Fibroblast of skin of abdomen (primary cell): ENCODE measurements at regions not wholly inside any gene's neighbourhood (a gene's known extent, or its start where the extent isn't known, plus 50 kb on each side); places are given as distances from the start of the nearest gene placed in this dataset.

Experiments used
- DNase-seq: peaks from one replicate; pipeline ENCODE4 v3.0.0-alpha.2; 2013

- DNase-seq: no peak
Observed at GRCh38 chr20:39123185-39123557, 161.0 kb downstream of the DHX35 start.

- peak; percentile 25 for DNase-seq
Observed at GRCh38 chr20:39117491-39117890, 155.3 kb downstream of the DHX35 start.

DNA sequence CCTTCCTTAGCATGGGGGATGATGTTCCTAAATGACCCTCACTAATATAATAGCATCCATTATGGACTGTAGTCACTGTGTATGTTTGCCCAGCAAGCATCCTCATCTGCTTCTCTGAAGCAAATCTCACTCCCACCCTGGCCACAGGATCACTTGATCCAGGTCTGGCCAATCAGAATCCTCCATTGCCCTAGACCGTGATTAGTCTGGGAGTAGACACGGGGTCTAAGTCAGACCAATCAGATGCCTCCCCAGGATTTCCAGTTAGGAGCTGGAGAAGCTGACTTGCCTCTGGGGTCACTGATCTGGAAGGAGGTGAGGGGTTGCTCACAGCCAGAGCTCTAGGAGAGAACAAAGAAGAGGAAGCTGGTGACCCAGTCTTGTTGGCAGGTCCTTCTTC, 153.9 kb downstream of the DHX35 start:
- DNase-seq: no peak

DNA sequence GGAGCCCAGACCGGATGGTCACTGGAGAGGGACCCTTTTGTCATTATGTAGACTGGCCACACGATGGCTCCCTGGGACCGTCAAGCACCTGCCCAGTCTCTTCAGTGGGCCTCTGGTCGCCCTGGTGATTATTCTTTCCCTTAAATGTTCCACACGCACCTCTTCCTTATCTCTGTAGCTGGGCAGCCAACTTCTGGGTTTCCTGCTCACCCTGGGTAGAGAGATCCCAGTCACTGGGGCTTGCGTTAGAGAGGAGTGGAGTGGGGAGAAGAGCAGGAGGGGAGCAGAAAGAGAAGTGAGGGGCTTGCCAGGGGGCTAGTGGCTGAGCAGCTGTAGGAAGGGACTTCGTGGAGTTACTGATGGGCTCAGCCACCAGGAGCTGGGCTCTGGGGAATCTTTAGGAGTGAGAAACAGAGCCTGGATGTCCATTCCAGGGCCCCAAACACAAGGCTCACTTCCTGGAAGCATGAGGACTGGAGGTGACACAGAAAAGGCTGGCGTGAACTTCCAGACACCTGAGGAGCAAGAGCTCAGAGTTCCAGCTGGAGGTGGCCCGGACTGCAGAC, 150.1 kb downstream of the DHX35 start:
- peak; percentile 28 for DNase-seq

GRCh38 chr20:39111359-39112177, 149.4 kb downstream of the DHX35 start:
- DNase-seq: no peak

GRCh38 chr20:39110819-39111136, 148.6 kb downstream of the DHX35 start:
- no peak for DNase-seq

DNA sequence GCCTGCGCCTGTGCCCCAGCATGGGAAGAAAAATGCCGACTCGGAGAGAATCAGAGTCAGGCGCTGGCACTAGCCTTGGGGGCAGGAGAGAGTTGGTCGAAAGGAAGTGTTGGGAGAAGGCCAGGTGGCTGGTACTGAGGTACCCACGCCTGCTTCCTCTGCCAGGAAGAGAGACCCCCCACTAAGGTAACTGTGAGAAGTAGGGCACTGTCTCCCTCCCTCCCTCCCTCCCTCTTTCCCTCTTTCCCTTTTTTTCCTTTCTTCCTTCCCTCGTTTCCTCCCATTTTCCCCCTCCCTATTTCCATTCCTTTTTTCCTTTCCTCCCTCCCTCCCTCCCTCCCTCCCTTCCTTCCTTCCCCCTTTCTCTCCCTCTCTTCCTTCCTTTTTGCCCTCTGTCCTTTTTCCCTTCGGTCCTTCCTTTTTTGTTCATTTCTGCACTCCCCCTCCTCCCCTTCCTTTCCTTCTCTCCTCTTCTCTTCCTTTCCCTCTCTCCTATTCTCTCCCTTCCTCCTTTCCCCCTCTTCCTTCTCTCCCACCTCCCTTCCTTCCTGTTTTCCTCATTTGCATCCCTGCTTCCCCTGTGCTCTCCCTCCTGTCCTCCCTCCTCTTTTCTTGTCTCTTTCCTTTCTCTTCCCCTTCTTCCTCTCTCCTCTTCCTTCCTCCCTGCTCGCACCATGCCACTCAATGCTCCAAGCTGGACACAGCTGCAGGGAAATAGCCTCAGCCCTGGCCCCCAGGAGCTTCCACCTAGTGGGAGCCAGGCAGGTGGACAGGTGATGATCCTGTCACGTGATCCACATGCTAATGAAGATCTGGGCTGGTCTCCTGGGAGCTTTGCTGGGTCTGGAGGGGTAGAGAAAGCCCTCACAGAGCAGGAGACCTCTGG, 148.0 kb downstream of the DHX35 start:
- no peak for DNase-seq

GRCh38 chr20:39108746-39109145, 146.6 kb downstream of the DHX35 start:
- peak; percentile 33 for DNase-seq

DNA sequence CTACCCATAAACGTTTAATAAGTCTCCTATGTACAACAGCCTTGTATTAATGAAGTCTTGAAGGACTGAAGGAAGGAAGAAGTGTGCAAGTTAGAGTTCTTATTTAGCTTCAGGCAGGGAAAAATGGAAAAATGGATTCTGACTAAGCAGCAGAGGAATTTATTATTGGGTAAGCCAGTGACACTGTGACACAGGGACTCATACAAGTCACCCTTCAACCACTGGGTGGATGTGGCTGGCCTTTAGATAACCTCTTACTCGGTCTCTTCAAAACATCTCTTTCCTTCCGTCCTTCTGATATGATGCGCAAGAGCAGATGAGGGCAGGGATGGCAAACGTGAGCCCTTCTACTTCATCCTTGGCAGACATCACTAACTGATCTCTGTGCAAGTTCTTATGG, 145.6 kb downstream of the DHX35 start:
- DNase-seq: no peak

- no peak for DNase-seq
Observed at GRCh38 chr20:39106791-39107190, 144.6 kb downstream of the DHX35 start.

DNA sequence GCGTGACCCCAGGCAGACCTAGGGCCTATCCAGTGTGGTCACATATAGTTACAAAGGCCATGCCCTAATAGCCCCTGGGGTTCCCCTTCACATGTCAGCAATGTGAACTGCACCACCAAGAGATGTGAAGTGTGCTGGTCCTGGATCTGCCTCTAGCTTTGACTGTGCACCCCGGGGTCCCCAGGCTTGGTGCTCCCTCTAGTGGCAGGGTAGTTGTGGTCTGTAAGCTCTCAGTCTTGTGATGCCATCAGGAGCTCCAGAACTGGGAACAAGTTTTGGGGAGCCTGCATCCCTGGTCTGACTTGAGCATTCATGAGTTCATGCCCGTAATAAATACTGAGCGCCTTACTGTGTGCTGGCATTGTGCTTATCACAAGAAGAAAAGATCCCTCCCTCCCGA, 143.4 kb downstream of the DHX35 start:
- DNase-seq: no peak

DNA sequence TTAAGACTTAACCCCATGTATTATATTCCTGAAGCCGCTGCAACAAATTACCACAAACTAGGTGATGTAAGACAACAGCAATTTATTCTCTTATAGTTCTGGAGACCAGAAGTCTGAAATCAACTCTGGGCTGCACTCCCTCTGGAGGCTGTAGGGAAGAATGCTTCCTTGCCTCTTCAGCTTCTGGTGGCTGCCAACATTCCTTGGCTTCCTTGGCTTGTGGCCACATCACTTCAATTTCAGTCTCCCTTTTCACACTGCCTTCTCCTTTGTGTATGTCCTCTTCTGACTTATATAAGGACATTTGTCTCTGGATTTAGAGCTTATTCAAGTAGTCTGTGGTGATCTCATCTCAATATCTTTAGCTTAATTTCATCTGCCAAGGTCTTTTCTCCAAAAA, 141.6 kb downstream of the DHX35 start:
- DNase-seq: no peak

DNA sequence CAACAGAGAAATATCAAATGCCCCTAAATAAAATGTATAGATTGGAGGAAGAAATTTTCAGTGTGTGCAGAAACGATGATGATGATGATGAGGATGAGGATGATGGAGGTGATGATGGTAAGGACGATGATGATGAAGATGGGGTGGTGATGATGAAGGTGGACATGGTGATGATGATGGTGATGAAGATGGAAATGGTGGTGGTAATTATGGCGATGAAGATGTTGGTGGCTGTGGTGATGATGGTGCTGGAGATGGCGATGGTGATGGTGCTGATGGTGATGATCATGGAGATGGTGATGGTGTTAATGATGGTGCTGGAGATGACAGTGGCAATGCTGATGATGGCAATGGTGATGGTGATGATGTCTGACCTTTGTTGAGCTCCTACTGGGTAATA, 141.2 kb downstream of the DHX35 start:
- DNase-seq: no peak

DNA sequence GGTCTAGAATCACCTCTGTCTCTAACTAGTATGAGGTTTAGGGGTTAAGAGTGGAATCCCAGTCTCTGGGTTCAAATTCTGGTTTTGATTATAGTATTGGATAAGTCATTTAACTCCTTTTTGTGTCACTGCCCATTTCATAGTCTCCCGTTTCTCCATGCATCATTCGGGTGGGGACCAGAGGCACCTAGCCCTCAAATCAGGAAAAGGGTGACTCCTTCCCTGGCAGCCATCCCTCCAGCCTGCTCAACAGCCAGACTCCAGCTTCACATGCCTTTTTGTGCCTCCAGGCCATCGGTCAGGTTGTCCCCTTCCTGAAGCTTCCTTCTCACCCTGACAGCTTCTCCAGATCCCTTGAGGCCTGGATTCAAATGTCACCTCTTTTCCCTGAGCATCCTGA, 139.8 kb downstream of the DHX35 start:
- DNase-seq: no peak

- DNase-seq: no peak
Observed at GRCh38 chr20:39100691-39101090, 138.5 kb downstream of the DHX35 start.

GRCh38 chr20:39097889-39098288, 135.7 kb downstream of the DHX35 start:
- DNase-seq: no peak

DNA sequence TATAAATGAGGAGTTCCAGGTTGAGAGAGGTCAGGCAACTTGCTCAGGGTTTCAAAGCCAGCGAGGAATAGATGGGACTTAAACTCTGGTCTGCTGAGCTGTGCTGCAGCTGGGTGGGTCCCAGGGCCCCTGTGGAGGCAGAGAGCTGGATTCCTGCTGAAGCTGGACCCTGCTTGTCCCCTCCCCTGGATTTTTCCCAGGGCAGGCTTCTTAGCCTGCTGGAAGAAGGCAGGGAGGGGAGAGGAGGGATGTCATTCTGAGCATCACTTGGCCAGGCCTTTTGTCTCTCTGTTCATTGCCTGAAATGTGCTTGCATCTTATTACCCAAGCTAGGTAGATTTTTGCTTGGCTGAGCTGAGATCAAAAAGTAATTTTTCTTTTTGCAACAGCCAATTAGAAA, 133.7 kb downstream of the DHX35 start:
- no peak for DNase-seq

DNA sequence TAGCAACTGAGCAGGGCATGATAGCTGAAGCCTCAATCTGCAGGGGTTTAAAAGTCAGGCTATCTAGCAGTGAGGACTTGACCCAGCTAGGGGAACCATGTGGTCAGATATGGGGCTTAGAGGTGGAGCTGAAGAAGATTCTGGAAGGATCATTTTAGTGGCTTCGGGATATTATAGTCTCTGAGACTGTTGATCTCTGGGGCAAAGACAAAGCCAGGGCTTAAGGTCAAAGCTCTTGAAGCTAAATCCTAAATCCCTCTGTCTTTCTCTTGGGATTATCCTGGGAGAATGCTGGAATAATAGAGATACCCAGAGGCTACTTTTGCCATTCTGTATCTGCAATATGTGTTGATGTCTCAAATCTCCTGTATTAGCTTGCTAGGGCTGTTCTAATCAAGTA, 132.2 kb downstream of the DHX35 start:
- no peak for DNase-seq

DNA sequence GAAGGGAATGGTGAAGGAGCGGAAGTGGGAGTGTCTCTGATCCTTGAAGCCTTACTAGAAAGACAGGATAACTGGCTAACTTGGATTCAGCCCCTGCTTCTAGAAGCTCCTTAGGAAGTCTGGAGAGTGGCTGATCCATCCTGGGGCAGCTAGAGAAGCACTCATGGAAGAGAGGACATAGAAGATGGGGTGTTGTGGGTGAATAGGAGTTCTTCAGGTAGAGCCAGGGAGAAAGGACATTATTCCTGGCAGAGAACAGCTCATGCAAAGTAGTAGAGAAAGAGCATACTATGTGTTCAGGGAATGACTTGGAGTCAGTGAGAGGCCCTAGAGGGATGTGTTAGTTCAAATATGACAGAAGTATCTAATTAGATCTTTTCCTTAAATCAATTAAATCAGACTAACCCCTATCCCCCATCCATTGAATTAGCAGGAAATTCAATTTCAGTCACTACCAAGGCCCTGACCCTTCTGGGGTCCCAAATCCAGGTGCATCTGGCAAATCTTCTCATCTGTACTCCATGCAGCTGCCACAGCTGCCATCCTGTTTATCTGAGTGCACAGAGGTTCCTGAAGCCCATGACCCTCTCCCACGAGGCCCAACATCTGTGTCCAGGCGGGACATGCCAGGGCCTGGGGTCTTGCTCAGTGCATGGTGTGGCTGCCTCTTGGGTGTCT, 130.7 kb downstream of the DHX35 start:
- no peak for DNase-seq

DNA sequence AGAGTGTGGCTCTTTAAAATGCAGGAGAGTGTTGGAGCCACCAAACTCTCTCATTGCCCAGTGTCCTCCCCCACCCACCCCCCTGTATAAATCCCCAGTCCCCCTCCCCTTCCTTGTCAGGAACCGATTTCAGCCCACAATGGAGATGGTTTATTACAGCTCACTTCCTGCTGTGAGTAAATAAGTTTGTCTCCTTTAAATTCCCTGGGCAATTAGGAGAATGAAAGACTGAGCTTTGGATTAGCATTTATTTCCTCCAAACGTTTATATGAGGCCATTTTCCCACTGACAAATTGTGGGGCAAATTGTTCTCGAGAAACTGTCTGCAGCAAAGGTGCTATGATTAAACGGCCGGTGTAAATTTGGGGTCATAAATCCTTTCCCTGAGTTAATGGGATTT, 128.8 kb downstream of the DHX35 start:
- no peak for DNase-seq

- no peak for DNase-seq
Observed at GRCh38 chr20:39089797-39090196, 127.7 kb downstream of the DHX35 start.
